BJ (cell line): ENCODE measurements at regions not wholly inside any gene's neighbourhood (a gene's known extent, or its start where the extent isn't known, plus 50 kb on each side); places are given as distances from the start of the nearest gene placed in this dataset.

Experiments used
- CTCF ChIA-PET: fragments of 350-600 bp; formaldehyde crosslinking; extraction: SDS; loops from one replicate; lab custom pipeline; 2021; ENCODE audit warnings: antibody characterized with exemption, inconsistent platforms; lab: Yijun Ruan, JAX
- POLR2A ChIA-PET: fragments of 300-600 bp; sonication (Branson Sonifier 250); formaldehyde crosslinking; extraction: SDS; loops from one replicate; lab custom pipeline; 2021; ENCODE audit warnings: antibody characterized with exemption; lab: Charles Lee
- DNase-seq: peaks from one replicate; pipeline ENCODE4 v3.0.0-alpha.2; 2011; ENCODE audit warnings: low read depth
- H3K27me3 ChIP-seq: 2 replicates; pipeline ENCODE4 v1.6.0; 2011; ENCODE audit warnings: low read length; ENCODE audit not compliant: control insufficient read depth, insufficient read depth
- H3K36me3 ChIP-seq: 2 replicates; pipeline ENCODE4 v1.5.1; 2011; ENCODE audit warnings: low read length; ENCODE audit not compliant: control insufficient read depth, insufficient read depth
- H3K4me3 ChIP-seq: 2 replicates; pipeline ENCODE4 v1.5.1; 2011; ENCODE audit warnings: low read depth, mild to moderate bottlenecking, control low read depth, low read length
- CTCF ChIP-seq: IDR thresholded peaks from 2 replicates; pipeline ENCODE4 v1.5.1; 2011; ENCODE audit warnings: low read depth, mild to moderate bottlenecking, control low read depth, inconsistent platforms, low read length, moderate library complexity; ENCODE audit not compliant: insufficient read depth

- no peak for DNase-seq
- Histone ChIP-seq H3K4me3 (no peak overlapping the region), H3K27me3 (no peaks in the 10 kb centered on the region), H3K36me3 (no peaks in the 10 kb centered on the region)
- TF ChIP-seq CTCF, result no peak
- CTCF ChIA-PET, result no interaction called here
- POLR2A ChIA-PET, result no interaction called here
Measured at GRCh38 chr5:68161156-68161555, 54.4 kb upstream of the PIK3R1 start.

GRCh38 chr5:68159224-68159951 is 56.2 kb upstream of the PIK3R1 start:
- POLR2A ChIA-PET, result no interaction called here

GRCh38 chr5:68155940-68156339 is 59.6 kb upstream of the PIK3R1 start:
- CTCF ChIA-PET, result interaction anchor here (0.7 kb wide), 1 partner anchor 80 kb away, joined by 3 read pairs; no protein-coding TSS in a partner anchor
- DNase-seq, result no peak
- POLR2A ChIA-PET, result no interaction called here
- Histone ChIP-seq H3K27me3 (no peaks in the 10 kb centered on the region), H3K4me3 (no peak overlapping the region), H3K36me3 (no peaks in the 10 kb centered on the region)
- TF ChIP-seq CTCF, result no peak

More at GRCh38 chr5:68159224-68159951, 56.2 kb upstream of the PIK3R1 start:
- H3K27me3 ChIP-seq, result no peaks in the 10 kb centered on the region
- no peak overlapping the region for H3K4me3 ChIP-seq
- no peaks in the 10 kb centered on the region for H3K36me3 ChIP-seq
- DNase-seq, result no peak
- no peak for TF ChIP-seq CTCF
- CTCF ChIA-PET, result no interaction called here

GRCh38 chr5:68154119-68154857 is 61.3 kb upstream of the PIK3R1 start:
- CTCF ChIA-PET, result interaction anchor here (0.6 kb wide), 1 partner anchor 820 kb away, joined by 3 read pairs; no protein-coding TSS in a partner anchor
- no peaks in the 10 kb centered on the region for H3K36me3 ChIP-seq
- no peak for DNase-seq
- H3K27me3 ChIP-seq, result no peaks in the 10 kb centered on the region
- no peak overlapping the region for H3K4me3 ChIP-seq
- no peak for TF ChIP-seq CTCF
- POLR2A ChIA-PET, result no interaction called here

GRCh38 chr5:68151812-68152211 is 63.7 kb upstream of the PIK3R1 start:
- no peak for TF ChIP-seq CTCF

More at GRCh38 chr5:68151812-68152211, 63.7 kb upstream of the PIK3R1 start:
- POLR2A ChIA-PET, result no interaction called here
- Histone ChIP-seq H3K4me3 (no peak overlapping the region), H3K36me3 (no peaks in the 10 kb centered on the region), H3K27me3 (no peaks in the 10 kb centered on the region)
- no peak for DNase-seq
- CTCF ChIA-PET, result no interaction called here
